Embryonic facial prominence (tissue), 1 donor: ENCODE measurements at regions not wholly inside any gene's neighbourhood (a gene's known extent, or its start where the extent isn't known, plus 50 kb on each side); places are given as distances from the start of the nearest gene placed in this dataset.
"Not testable (repeated sequence)": the region's sequence is repeated elsewhere in the genome, so short reads cannot be mapped to it uniquely, and the experiment has no call there.

Experiments
- DNase-seq: peaks from one replicate; pipeline ENCODE4 v3.0.0-alpha.2; 2016; ENCODE audit errors: extremely low spot score

DNA sequence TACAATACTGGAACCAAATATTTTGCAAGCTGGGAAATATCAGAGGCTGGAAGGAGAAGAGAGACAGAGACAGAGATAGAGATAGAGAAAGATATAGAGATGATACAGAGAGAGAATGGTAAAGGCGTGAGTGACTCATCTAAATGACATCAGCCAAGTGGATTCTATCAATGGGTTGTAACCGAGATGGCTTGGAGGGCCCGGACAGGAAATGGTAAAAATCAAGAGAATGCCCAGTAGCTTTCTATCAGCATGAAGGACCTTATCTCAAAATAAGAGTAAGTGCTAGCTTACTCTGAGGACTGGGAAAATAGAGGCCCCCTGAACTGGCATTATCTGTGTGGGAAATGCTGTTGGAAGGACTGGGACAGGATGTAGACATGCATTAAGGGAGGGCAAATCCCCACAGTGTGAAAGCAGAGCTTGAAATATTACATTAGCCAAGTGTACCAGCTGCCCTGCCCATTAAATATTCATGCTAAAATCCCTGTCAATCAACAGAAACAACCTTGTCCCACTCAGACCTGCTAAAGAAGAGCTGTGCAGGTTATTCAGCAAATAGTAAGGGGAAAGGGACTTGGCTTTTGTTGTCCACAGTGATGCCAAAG lies 76.6 kb upstream of the ZNF644 start:
- no peak for DNase-seq

DNA sequence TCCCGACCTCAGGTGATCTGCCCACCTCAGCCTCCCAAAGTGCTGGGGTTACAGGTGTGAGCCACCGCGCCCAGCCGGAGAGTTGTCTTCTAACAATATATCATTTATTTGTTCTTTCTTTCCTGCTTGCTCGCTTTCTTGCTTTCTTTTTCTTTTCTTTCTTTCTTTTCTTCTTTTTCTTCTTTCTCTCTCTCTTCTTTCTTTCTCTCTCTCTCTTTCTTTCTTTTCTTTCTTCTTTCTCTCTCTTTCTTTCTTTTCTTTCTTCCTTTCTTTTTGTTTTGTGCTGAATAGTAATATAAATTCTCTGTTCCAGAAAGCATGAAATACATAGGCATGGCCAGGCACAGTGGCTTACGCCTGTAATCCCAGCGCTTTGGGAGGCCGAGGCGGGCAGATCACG lies 73.5 kb upstream of the ZNF644 start:
- DNase-seq: not testable (repeated sequence)

DNA sequence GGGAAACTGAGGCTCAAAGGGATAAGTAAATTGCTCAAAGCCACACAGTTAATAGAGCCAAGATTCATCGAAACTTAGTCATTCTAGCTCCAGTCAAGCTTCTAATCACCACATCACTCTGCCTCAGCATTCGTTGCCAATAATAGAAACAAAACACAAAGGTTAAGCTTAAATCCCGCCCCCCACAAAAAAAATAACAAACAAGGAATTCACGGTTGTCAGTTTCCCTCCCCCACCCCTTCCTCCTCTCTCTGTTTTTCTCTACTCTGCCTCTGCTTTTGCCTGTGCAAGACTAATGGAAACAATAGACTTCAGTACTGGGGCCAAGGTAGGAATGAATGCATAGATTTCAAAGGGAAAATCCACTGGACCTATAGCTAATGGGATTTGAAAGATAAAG lies 70.7 kb upstream of the ZNF644 start:
- DNase-seq: no peak

DNA sequence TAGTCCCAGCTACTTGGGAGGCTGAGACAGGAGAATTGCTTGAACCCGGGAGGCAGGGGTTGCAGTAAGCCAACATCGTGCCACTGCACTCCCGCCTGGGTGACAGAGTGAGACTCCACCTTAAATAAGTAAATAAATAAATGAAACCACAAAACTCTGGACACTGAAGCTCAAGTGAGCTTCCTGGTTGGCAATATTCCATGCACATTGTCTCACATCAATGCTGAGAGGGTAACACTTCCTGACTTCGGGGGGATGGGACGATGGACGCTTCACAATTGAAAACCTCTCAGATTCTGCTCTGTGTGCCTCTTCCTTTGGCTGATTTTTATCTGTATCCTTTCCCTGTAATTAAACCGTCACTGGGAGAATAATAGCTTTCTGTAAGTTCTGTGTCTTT lies 70.0 kb upstream of the ZNF644 start:
- no peak for DNase-seq

DNA sequence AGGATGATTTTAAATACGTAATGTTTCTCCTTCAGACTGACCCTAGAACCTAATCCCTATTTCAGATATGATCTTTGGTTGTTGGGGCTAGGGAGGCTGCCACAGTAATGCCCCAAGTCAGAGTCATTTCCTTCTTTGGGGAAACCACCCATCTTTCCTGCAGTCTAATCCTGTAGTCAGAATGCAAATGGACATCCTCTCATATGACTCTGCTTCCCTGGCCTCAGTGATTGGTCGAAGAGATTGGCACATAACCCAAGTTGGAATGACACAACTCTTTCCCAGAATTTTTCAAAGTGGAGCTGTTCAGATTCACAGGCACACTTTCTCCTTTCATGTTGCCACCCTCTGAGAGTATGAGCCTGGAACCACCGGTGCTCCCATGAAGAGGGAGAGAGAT lies 58.8 kb upstream of the ZNF644 start:
- no peak for DNase-seq

DNA sequence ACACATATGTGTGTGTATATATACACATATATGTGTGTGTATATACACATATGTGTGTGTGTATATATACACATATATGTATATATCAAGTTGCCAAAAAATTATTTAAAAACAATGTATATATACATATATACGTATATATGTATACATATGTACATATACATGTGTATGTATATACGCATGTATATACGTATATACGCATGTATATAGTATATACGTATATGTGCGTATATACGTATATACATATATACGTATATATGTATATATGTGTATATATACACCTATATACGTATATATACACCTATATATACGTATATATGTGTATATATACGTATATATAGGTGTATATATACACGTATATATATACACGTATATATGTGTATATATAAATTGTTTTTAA lies 57.0 kb upstream of the ZNF644 start:
- DNase-seq: no peak

DNA sequence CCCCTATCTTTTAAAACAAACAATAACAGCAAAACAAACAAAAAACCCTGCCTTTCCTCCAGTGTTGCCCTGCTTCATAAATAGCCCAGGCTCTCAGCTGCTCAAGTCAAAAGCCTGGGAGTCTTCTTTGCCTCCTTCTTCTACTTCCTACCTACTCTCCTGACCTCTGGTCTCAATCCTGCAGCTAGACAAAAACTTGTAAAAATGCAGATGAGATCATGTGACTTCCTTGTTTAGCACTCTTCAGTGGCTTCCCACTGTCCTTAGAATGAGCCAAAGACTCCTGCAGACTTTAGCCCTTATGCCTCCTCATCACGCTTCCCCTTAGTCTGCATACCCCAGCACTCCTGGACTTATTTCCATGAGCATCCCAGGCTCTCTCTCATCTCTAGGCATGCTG lies 55.0 kb upstream of the ZNF644 start:
- no peak for DNase-seq

DNA sequence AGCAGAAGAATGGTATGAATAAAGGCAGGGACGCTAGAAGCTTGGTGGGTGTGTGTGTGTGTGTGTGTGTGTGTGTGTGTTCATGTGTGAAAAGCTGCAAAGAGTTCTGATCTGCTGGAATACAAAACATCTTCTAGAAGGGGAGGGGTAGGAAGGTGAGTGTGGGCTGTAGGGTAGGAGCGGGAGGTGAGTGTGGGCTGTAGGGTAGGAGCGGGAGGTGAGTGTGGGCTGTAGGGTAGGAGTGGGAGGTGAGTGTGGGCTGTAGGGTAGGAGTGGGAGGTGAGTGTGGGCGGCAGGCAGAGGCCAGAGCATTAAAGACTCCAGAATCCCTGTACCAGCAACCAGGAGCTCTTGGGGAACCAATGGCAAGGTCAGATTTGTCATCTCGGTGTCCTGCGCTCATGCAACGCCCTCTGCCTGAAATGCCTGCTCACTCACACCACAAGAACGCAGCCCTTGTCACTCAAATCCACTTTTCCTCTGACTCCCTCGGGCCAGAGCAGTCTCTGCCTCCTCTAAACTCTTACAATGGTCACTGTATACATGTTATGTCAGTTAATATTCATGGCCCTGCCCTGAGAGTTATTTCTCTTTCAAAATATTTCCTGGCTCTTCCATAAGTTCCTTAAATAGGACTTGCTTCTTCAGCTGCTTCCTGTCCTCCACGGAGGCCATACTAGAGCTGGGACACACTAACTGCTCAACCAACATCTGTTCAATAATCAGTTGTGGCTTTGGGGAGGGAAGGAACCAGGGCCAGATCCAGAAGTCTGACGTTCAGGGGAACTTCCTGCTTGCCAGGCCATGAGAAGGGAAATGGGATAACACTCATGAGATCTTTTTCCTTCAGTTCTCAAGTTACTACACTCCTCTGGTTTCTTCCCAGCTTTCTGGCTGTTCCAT lies 53.6 kb upstream of the ZNF644 start:
- no peak for DNase-seq

DNA sequence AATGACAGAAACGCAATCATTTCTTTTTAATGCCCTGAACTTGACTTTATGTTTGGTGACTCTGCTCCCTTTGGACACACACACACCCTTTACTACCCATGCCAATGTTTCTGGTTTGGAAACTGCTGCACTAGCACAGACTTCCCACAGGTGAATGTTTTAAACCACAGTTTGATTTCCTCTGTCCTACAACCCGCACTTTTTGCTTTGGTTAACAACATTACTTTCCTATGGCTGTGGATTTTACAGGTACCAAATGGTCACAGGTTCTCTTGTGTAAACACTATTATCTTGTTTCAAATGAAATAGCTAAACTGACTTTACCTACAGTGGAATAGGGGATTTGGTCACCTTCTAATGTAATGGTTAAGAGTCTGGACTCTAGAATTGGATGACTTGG lies 51.5 kb upstream of the ZNF644 start:
- no peak for DNase-seq

DNA sequence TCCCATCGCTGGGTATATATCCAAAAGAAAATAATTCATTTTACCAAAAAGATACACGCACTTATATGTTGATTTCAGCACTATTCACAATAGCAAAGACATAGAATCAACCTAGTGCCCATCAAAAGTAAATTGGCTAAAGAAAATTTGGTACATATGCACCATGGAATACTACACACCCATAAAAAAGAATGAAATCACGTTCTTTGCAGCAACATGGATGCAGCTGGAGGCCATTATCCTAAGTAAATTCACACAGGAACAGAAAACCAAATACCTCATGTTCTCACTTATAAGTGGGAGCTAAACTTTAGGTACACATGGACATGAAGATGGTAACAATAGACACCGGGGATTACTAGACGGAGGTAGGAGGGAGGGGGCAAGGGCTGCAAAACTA lies 50.0 kb upstream of the ZNF644 start:
- no peak for DNase-seq
